ENCODE measurements at regions not wholly inside any gene's neighbourhood (a gene's known extent, or its start where the extent isn't known, plus 50 kb on each side); places are given as distances from the start of the nearest gene placed in this dataset.
A peak's percentile ranks its signal among the peaks of the same experiment; 100 is the strongest.
"Not testable (repeated sequence)": the region's sequence is repeated elsewhere in the genome, so short reads cannot be mapped to it uniquely, and the experiment has no call there.

- intact Hi-C loops (cut with DNase I), result no loop called here
- Histone ChIP-seq H3K27me3 (no peaks in the 10 kb centered on the region), H3K36me3 (no peaks in the 10 kb centered on the region), H3K4me1 (no peaks in the 10 kb centered on the region), H3K27ac (no peak overlapping the region), H3K9me3 (no peaks in the 10 kb centered on the region), H3K4me3 (replicated peaks in 1 of 3) (no peak overlapping the region)
- TF ChIP-seq POLR2A (IDR thresholded peaks at IDR 0.05) (no peak), CTCF (IDR thresholded peaks at IDR 0.05) (no peak)
- DNase-seq, result no peak
- WGBS, 2 donors, result 66 to 73% methylated on average over 4 of the region's 4 CpGs
Measured at GRCh38 chr3:125675791-125676190, 80.5 kb upstream of the OSBPL11 start.

GRCh38 chr3:125679258-125679657 is 84.0 kb upstream of the OSBPL11 start:
- 78 to 80% methylated on average over 4 of the region's 4 CpGs for WGBS, 2 donors

DNA sequence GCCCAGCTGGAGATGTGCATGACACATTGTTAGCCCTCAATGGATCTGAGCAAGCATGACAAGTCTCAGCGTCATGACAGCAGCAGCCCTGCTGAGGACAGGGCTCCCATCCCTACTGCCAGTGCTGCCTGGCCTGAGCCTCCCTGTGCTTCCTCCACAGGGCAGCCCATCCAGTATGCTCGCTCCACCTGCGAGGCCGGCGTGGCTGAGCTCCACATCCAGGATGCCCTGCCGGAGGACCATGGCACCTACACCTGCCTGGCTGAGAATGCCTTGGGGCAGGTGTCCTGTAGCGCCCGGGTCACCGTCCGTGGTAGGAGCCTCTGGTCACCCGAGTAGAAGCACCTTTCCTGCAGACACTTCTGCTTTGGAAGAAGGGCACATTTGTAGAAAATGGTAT is 85.8 kb upstream of the OSBPL11 start:
- no peak overlapping the region for H3K27ac ChIP-seq
- H3K9me3 ChIP-seq, result no peaks in the 10 kb centered on the region
- no peak for TF ChIP-seq CTCF (IDR thresholded peaks at IDR 0.05)
- no peak for TF ChIP-seq POLR2A (IDR thresholded peaks at IDR 0.05)
- no peaks in the 10 kb centered on the region for H3K36me3 ChIP-seq
- intact Hi-C loops (cut with DNase I), result no loop called here
- WGBS, 2 donors, result 95 to 96% methylated on average over 8 to 9 of the region's 11 CpGs
- no peak overlapping the region for H3K4me3 ChIP-seq (replicated peaks in 1 of 3)
- peaks cover 3 to 16% of the 10 kb centered on the region in 2 donors for H3K4me1 ChIP-seq
- no peak for DNase-seq
- no peaks in the 10 kb centered on the region for H3K27me3 ChIP-seq

More at GRCh38 chr3:125679258-125679657, 84.0 kb upstream of the OSBPL11 start:
- H3K9me3 ChIP-seq, result no peaks in the 10 kb centered on the region
- no peaks in the 10 kb centered on the region for H3K36me3 ChIP-seq
- no peak for DNase-seq
- intact Hi-C loops (cut with DNase I), result no loop called here
- H3K4me1 ChIP-seq, result peaks cover 3 to 16% of the 10 kb centered on the region in 2 donors
- H3K27me3 ChIP-seq, result no peaks in the 10 kb centered on the region
- no peak overlapping the region for H3K27ac ChIP-seq
- H3K4me3 ChIP-seq (replicated peaks in 1 of 3), result no peak overlapping the region
- TF ChIP-seq POLR2A (IDR thresholded peaks at IDR 0.05), result no peak
- no peak for TF ChIP-seq CTCF (IDR thresholded peaks at IDR 0.05)

GRCh38 chr3:125681906-125682305 is 86.6 kb upstream of the OSBPL11 start:
- WGBS, 2 donors, result 92 to 96% methylated on average over 2 of the region's 5 CpGs
- DNase-seq; intact Hi-C loops (cut with DNase I); H3K27me3 ChIP-seq; H3K36me3 ChIP-seq; H3K9me3 ChIP-seq; H3K4me3 ChIP-seq (replicated peaks in 1 of 3); H3K27ac ChIP-seq: not testable (repeated sequence)
- peaks cover 3 to 16% of the 10 kb centered on the region in 2 donors for H3K4me1 ChIP-seq

GRCh38 chr3:125682610-125683009 is 87.3 kb upstream of the OSBPL11 start:
- not testable (repeated sequence) for H3K27ac ChIP-seq
- WGBS, 2 donors, result 42 to 63% methylated on average over 4 of the region's 4 CpGs
- DNase-seq, result peak; percentile 13 to 23

DNA sequence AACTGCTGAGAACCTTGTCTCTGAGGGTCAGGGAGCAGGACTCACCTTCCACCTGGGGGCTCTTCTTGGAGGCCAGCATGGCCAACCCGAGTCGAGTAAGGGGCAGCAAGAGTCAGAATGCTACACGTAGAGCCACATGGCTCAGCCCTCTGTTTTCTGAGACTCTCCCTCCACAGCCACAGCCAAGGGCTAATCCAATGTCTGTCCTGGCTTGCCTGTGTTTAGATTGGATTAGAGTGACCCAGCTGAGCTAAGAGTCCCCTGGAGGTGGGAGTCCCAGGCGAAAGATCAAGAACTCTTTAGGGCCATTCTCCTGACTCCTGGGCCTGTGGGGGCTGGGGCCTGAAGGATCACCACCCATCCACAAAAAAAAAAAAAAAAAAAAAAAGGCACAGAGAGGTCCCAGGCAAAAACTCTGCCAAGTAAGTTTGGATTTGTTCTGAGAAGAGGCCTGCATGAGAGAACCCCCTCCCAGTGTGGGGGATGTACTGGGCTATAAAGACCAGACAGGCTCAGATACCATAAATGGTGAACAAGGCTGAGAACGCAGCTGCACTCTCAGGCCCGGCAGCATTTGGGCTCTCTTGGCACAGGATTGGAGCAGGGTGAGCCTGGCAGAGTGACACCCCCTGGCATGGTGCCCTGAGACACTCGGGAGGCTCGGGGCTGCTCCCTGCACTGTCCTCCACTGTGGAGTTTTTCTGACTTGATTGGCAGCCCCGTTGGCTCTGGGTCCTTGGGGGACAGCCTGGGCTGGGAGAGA is 88.0 kb upstream of the OSBPL11 start:
- Histone ChIP-seq H3K9me3 (no peaks in the 10 kb centered on the region), H3K36me3 (no peaks in the 10 kb centered on the region), H3K27ac (peak overlapping the region in 1 of 3 donors; percentile 58), H3K4me1 (peaks cover 3 to 16% of the 10 kb centered on the region in 2 donors), H3K27me3 (no peaks in the 10 kb centered on the region), H3K4me3 (replicated peaks in 1 of 3) (no peak overlapping the region)
- TF ChIP-seq POLR2A (IDR thresholded peaks at IDR 0.05) (no peak), CTCF (IDR thresholded peaks at IDR 0.05) (no peak)
- 24 to 29% methylated on average over 6 to 8 of the region's 9 CpGs for WGBS, 2 donors
- intact Hi-C loops (cut with DNase I), result no loop called here
- DNase-seq, result peak; percentile 80 to 86

More at GRCh38 chr3:125682610-125683009, 87.3 kb upstream of the OSBPL11 start:
- H3K4me3 ChIP-seq (replicated peaks in 1 of 3); H3K9me3 ChIP-seq; H3K36me3 ChIP-seq; H3K27me3 ChIP-seq; intact Hi-C loops (cut with DNase I): not testable (repeated sequence)
- H3K4me1 ChIP-seq, result peaks cover 3 to 16% of the 10 kb centered on the region in 2 donors

Measured in thyroid gland (tissue), 4 donors.